WTC11 (cell line): ENCODE measurements at regions not wholly inside any gene's neighbourhood (a gene's known extent, or its start where the extent isn't known, plus 50 kb on each side); places are given as distances from the start of the nearest gene placed in this dataset.

ENCODE experiments used
- CTCF ChIP-seq: fragments of 200-600 bp; IDR thresholded peaks from 2 replicates; pipeline ENCODE4 v1.8.0; 2022; ENCODE audit warnings: antibody characterized with exemption
- ETV6 ChIP-seq: sonication (generic); formaldehyde crosslinking; IDR thresholded peaks from 2 replicates; pipeline ENCODE4 v1.8.1; 2022; ENCODE audit warnings: mild to moderate bottlenecking, missing genetic modification reagents
- SOX15 ChIP-seq: fragments of 250-450 bp; sonication (Bioruptor Pico); IDR thresholded peaks from 2 replicates; pipeline ENCODE4 v1.9.0; 2021; ENCODE audit warnings: mild to moderate bottlenecking

GRCh38 chr2:16952368-16952767 is 286.7 kb upstream of the CYRIA start:
- TF ChIP-seq ETV6 (no peak), CTCF (no peak), SOX15 (no peak)
